ENCODE measurements at regions not wholly inside any gene's neighbourhood (a gene's known extent, or its start where the extent isn't known, plus 50 kb on each side); places are given as distances from the start of the nearest gene placed in this dataset.
"Not testable (repeated sequence)": the region's sequence is repeated elsewhere in the genome, so short reads cannot be mapped to it uniquely, and the experiment has no call there.

DNA sequence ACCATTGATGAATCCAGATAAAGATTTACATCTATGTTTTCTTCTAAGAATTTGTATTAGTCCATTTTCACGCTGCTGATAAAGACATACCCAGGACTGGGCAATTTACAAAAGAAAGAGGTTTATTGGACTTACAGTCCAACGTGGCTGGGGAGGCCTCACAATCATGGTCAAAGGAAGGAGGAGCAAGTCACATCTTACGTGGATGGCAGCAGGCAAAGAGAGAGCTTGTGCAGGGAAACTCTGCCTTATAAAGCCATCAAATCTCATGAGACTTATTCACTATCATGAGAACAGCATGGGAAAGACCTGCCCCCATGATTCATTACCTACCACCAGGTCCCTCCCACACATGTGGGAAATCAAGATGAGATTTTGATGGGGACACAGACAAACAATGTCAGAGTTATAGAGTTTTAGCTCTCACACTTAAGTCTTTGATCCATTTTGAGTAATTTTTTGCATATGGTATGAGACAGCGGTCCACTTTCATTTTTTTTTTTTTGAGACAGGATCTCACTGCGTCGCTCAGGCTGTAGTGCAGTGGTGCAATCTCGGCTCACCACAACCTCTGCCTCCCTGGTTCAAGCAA is 53.5 kb upstream of the JADE2 start:
- DNase-seq (ENCODE audit: low read depth), result not testable (repeated sequence)

GRCh38 chr5:134468921-134469400 is 56.5 kb upstream of the JADE2 start:
- DNase-seq (ENCODE audit: low read depth), result no peak

DNA sequence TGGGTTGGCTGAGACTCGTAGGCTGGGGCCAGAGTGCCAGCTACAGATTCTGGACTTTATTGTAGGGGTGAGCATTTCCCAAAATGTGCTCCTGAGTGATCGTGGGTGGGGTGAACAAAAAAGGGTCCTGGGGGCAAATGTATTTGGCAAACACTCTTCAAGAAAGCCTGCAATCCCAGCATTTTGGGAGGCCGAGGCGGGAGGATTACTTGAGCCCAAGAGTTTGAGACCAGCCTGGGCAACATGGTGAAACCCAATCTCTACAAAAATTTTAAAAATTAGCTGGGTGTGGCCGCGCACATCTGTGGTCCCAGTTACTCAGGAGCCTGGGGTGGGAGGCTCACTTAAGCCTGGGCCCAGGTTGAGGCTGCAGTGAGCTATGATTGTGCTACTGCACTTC is 55.5 kb upstream of the CDKN2AIPNL start:
- no peak for DNase-seq (ENCODE audit: low read depth)

- peak; percentile 13 for DNase-seq (ENCODE audit: low read depth)
Observed at GRCh38 chr5:134466241-134467069, 54.8 kb upstream of the CDKN2AIPNL start.

DNA sequence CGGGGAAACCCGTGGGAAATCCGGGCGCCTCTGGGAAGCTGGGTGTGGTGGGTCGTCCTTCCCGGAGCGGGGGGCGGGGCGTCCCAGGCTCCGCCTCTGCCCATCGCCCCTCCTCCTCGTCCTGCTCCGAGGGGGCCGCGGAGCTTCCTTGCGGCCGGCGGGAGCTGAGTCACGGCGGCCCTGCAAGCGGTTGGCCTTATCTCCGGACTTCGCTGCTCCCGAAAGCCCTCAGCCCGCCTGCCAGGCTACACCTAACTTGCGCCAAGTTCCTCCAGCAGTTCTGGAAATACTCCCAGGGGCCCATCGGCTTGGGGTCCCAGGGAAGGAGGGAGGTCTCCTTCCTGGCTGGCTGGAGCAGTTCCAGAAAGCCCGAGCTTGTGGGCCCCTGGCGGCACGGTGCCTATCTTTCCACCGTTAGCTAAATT is 54.1 kb upstream of the CDKN2AIPNL start:
- peak; percentile 38 for DNase-seq (ENCODE audit: low read depth)

- no peak for DNase-seq (ENCODE audit: low read depth)
Observed at GRCh38 chr5:134464988-134465815, 53.5 kb upstream of the CDKN2AIPNL start.

DNA sequence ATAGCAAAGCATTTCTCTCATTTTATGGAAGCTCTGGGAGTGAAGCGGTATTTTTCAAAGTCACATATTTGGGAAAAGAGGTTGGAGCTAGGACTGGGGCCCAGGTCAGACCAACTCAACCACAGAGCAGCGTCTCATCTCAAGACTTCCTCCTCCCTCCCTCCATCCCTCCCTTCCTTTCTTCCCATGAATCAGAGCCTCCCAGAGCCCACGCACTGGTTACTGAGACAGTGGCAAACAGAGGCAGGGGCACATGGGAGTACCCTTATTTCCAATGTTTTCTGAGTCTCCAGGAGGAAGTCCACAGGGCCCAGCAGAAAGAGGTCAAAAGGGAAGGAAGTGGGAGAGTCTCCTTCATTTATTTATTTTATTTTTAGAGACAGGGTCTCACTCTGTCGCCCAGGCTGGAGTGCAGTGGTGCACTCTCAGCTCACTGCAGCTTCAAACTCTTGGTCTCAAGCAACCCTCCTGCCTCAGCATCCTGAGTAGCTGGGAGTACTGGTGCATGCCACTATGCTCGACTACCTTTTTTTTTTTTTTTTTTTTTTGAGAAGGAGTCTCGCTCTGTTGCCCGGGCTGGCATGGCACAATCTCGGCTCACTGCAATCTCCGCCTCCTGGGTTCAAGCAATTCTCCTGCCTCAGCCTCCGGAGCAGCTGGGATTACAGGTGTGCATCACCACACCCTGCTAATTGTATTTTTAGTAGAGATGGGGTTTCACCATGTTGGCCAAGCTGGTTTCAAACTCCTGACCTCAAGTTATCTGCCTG is 52.5 kb upstream of the CDKN2AIPNL start:
- no peak for DNase-seq (ENCODE audit: low read depth)

- DNase-seq (ENCODE audit: low read depth), result no peak
Observed at GRCh38 chr5:134463176-134463720, 51.6 kb upstream of the CDKN2AIPNL start.

DNA sequence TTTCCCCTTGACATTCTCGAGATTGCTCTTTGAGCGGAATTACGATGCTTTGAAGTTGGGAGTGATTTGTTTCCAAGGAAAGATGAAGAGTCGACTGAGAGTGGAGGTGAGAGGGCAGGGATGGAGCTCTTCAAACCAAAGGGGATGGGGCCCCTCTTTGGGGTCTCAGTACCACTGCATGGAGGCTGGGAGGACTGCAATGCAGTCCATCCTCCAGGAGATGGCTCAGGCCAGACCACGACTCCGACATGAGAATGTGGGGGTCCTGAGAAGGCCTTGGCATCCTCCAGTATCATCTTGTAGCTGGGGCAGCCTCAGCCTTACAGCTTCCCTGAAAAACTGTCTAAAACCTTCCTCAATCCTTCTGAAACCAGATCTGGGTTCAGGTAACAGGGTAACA is 51.1 kb upstream of the CDKN2AIPNL start:
- DNase-seq (ENCODE audit: low read depth), result no peak

- no peak for DNase-seq (ENCODE audit: low read depth)
Observed at GRCh38 chr5:134462047-134462575, 50.4 kb upstream of the CDKN2AIPNL start.

All from activated T-cell treated with anti-CD3 and anti-CD28 coated beads for 24 hours (primary cell).